ENCODE measurements at regions not wholly inside any gene's neighbourhood (a gene's known extent, or its start where the extent isn't known, plus 50 kb on each side); places are given as distances from the start of the nearest gene placed in this dataset.

- TF ChIP-seq, protein P1, sequence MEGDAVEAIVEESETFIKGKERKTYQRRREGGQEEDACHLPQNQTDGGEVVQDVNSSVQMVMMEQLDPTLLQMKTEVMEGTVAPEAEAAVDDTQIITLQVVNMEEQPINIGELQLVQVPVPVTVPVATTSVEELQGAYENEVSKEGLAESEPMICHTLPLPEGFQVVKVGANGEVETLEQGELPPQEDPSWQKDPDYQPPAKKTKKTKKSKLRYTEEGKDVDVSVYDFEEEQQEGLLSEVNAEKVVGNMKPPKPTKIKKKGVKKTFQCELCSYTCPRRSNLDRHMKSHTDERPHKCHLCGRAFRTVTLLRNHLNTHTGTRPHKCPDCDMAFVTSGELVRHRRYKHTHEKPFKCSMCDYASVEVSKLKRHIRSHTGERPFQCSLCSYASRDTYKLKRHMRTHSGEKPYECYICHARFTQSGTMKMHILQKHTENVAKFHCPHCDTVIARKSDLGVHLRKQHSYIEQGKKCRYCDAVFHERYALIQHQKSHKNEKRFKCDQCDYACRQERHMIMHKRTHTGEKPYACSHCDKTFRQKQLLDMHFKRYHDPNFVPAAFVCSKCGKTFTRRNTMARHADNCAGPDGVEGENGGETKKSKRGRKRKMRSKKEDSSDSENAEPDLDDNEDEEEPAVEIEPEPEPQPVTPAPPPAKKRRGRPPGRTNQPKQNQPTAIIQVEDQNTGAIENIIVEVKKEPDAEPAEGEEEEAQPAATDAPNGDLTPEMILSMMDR (IDR thresholded peaks at IDR 0.05) = no peak
These were observed 105.7 kb upstream of the PHACTR1 start for GRCh38 chr6:12610862-12611261.

DNA sequence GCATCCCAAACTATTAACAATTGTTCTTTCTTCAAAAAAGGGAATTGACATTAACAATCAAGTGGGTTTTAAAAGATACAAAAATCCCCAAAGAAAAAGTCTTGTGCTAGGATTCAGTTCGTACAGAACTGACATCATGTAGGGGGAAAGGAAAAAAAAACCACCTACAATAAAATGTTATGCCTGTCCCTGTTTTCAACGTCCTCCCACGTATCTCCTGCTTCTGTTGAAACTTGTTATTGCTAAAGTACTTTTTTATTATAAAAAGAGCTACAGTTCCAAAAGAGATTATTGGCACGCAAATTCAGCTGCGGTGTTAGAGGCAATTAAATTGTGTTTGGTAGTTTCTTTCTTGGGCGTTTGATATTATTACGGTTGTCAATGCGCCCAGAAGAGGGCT lies 102.8 kb upstream of the PHACTR1 start:
- H3K36me3 ChIP-seq (ENCODE audit: control insufficient read depth, insufficient read depth, low read length) = no peaks in the 10 kb centered on the region
- TF ChIP-seq, protein P1 (IDR thresholded peaks at IDR 0.05) = no peak
- H3K4me1 ChIP-seq = no peaks in the 10 kb centered on the region
- no peak overlapping the region for H3K4me2 ChIP-seq (ENCODE audit: low read length)
- no peaks in the 10 kb centered on the region for H3K27me3 ChIP-seq (ENCODE audit: control insufficient read depth, insufficient read depth, low read length)
- no peak overlapping the region for H3K9ac ChIP-seq
- H3K9me3 ChIP-seq (ENCODE audit: control insufficient read depth, low read length) = no peaks in the 10 kb centered on the region
- no peak overlapping the region for H3K27ac ChIP-seq
- H2AFZ ChIP-seq = no peak overlapping the region
- no peak overlapping the region for H3K4me3 ChIP-seq (ENCODE audit: low read depth, low read length)
- no peaks in the 10 kb centered on the region for H3K79me2 ChIP-seq

More at GRCh38 chr6:12610862-12611261, 105.7 kb upstream of the PHACTR1 start:
- H3K9ac ChIP-seq = no peak overlapping the region
- H3K79me2 ChIP-seq = no peaks in the 10 kb centered on the region
- H3K27me3 ChIP-seq (ENCODE audit: control insufficient read depth, insufficient read depth, low read length) = no peaks in the 10 kb centered on the region
- H3K36me3 ChIP-seq (ENCODE audit: control insufficient read depth, insufficient read depth, low read length) = no peaks in the 10 kb centered on the region
- H2AFZ ChIP-seq = no peak overlapping the region
- H3K4me1 ChIP-seq = no peaks in the 10 kb centered on the region
- no peaks in the 10 kb centered on the region for H3K9me3 ChIP-seq (ENCODE audit: control insufficient read depth, low read length)
- no peak overlapping the region for H3K4me3 ChIP-seq (ENCODE audit: low read depth, low read length)
- no peak overlapping the region for H3K4me2 ChIP-seq (ENCODE audit: low read length)
- no peak overlapping the region for H3K27ac ChIP-seq

DNA sequence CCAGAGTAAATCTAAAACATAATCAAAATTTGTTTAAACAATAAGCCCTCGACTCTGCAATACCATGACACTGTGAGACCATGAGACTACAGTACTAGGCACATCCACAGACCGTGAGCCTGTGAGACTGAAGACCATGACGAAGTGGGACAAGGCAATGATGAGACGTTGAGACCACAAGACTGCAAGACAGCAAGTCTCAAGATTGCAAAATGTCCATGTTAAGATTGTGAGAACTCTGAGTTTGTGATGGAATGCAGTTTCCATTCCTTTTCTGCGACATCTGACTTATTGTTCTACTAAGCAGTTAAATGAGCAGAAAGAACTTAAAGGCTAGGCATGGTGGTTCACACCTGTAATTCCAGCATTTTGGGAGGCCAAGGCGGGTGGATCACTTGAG lies 102.1 kb upstream of the PHACTR1 start:
- Histone ChIP-seq H3K4me1 (no peaks in the 10 kb centered on the region), H3K27me3 (ENCODE audit: control insufficient read depth, insufficient read depth, low read length) (no peaks in the 10 kb centered on the region)
- TF ChIP-seq, protein P1 (IDR thresholded peaks at IDR 0.05) = no peak

GRCh38 chr6:12618296-12618695 lies 98.3 kb upstream of the PHACTR1 start:
- TF ChIP-seq, protein P1 (IDR thresholded peaks at IDR 0.05) = no peak
- Histone ChIP-seq H3K27ac (no peak overlapping the region), H2AFZ (no peak overlapping the region), H3K79me2 (no peaks in the 10 kb centered on the region), H3K36me3 (ENCODE audit: control insufficient read depth, insufficient read depth, low read length) (no peaks in the 10 kb centered on the region), H3K9ac (no peak overlapping the region), H3K4me1 (no peaks in the 10 kb centered on the region), H3K27me3 (ENCODE audit: control insufficient read depth, insufficient read depth, low read length) (no peaks in the 10 kb centered on the region), H3K4me2 (ENCODE audit: low read length) (no peak overlapping the region), H3K4me3 (ENCODE audit: low read depth, low read length) (no peak overlapping the region), H3K9me3 (ENCODE audit: control insufficient read depth, low read length) (no peaks in the 10 kb centered on the region)

More for the DNA sequence above, 102.1 kb upstream of the PHACTR1 start:
- H3K4me3 ChIP-seq (ENCODE audit: low read depth, low read length) = no peak overlapping the region
- no peaks in the 10 kb centered on the region for H3K9me3 ChIP-seq (ENCODE audit: control insufficient read depth, low read length)
- H3K9ac ChIP-seq = no peak overlapping the region
- H3K4me2 ChIP-seq (ENCODE audit: low read length) = no peak overlapping the region
- H3K27ac ChIP-seq = no peak overlapping the region
- H2AFZ ChIP-seq = no peak overlapping the region
- H3K36me3 ChIP-seq (ENCODE audit: control insufficient read depth, insufficient read depth, low read length) = no peaks in the 10 kb centered on the region
- H3K79me2 ChIP-seq = no peaks in the 10 kb centered on the region

DNA sequence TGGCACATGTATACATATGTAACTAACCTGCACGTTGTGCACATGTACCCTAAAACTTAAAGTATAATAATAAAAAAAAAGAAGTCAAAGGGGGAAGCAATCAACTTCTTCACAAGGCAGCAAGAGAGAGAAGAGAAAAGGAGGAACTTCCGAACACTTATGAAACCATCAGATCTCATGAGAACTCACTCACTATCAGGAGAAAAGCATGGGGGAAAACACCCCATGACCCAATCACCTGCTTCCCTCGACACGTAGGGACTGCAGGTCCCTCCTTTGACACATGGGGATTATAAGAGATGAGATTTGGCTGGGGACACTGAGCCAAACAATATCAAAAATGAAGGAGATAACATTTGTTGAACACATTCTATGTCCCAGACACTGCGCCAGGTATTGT lies 94.8 kb upstream of the PHACTR1 start:
- H3K4me3 ChIP-seq (ENCODE audit: low read depth, low read length) = no peak overlapping the region
- no peak overlapping the region for H3K9ac ChIP-seq
- no peaks in the 10 kb centered on the region for H3K4me1 ChIP-seq
- no peak overlapping the region for H3K4me2 ChIP-seq (ENCODE audit: low read length)
- no peaks in the 10 kb centered on the region for H3K27me3 ChIP-seq (ENCODE audit: control insufficient read depth, insufficient read depth, low read length)
- H3K9me3 ChIP-seq (ENCODE audit: control insufficient read depth, low read length) = no peaks in the 10 kb centered on the region
- TF ChIP-seq, protein P1 (IDR thresholded peaks at IDR 0.05) = no peak
- no peaks in the 10 kb centered on the region for H3K36me3 ChIP-seq (ENCODE audit: control insufficient read depth, insufficient read depth, low read length)
- H3K27ac ChIP-seq = no peak overlapping the region
- H3K79me2 ChIP-seq = no peaks in the 10 kb centered on the region
- no peak overlapping the region for H2AFZ ChIP-seq
